GM13977 (cell line): ENCODE measurements at regions not wholly inside any gene's neighbourhood (a gene's known extent, or its start where the extent isn't known, plus 50 kb on each side); places are given as distances from the start of the nearest gene placed in this dataset.
"Not testable (repeated sequence)": the region's sequence is repeated elsewhere in the genome, so short reads cannot be mapped to it uniquely, and the experiment has no call there.

Source experiments
- DNase-seq: peaks from one replicate; pipeline ENCODE4 v3.0.0; 2012; ENCODE audit warnings: low spot score
- CTCF ChIP-seq: IDR thresholded peaks from 2 replicates; pipeline ENCODE4 v1.5.1; 2012; ENCODE audit warnings: mild to moderate bottlenecking, control low read depth; ENCODE audit not compliant: insufficient read depth; ENCODE audit errors: extremely low read depth, missing control alignments
- in situ Hi-C: fragments of 300-500 bp; cut with MboI; formaldehyde crosslinking; loops from one replicate; pipeline ENCODE4 v1.12.0; 2022; ENCODE audit warnings: low sequenced_read_pairs, low pct_unique_long_range_greater_than_20kb, mixed read lengths, inconsistent platforms; ENCODE audit not compliant: unreplicated experiment

- in situ Hi-C loops = no loop called here
- TF ChIP-seq CTCF = no peak
- no peak for DNase-seq
These were observed 68.0 kb upstream of the C1QTNF9B start for GRCh38 chr13:23965346-23965745.

GRCh38 chr13:23966221-23966690 lies 69.0 kb upstream of the C1QTNF9B start:
- no peak for TF ChIP-seq CTCF
- in situ Hi-C loops = no loop called here
- DNase-seq = no peak

GRCh38 chr13:23966691-23967615 lies 69.7 kb upstream of the C1QTNF9B start:
- DNase-seq = peak; percentile 63
- in situ Hi-C loops = no loop called here
- no peak for TF ChIP-seq CTCF

GRCh38 chr13:23967792-23968191 lies 70.5 kb upstream of the C1QTNF9B start:
- in situ Hi-C loops = not testable (repeated sequence)

GRCh38 chr13:23969647-23970046 lies 72.3 kb upstream of the C1QTNF9B start:
- in situ Hi-C loops = no loop called here
- no peak for TF ChIP-seq CTCF
- no peak for DNase-seq

More at GRCh38 chr13:23967792-23968191, 70.5 kb upstream of the C1QTNF9B start:
- not testable (repeated sequence) for DNase-seq

GRCh38 chr13:23979361-23980159 lies 82.3 kb upstream of the C1QTNF9B start:
- no peak for TF ChIP-seq CTCF
- in situ Hi-C loops = no loop called here
- DNase-seq = peak; percentile 78
